Neuronal stem cell (in vitro differentiated cells): ENCODE measurements at regions not wholly inside any gene's neighbourhood (a gene's known extent, or its start where the extent isn't known, plus 50 kb on each side); places are given as distances from the start of the nearest gene placed in this dataset.

Experiments used
- DNase-seq: peaks from one replicate; pipeline ENCODE4 v3.0.0-alpha.2; 2013; ENCODE audit warnings: low spot score
- H2AFZ ChIP-seq: one replicate; pipeline ENCODE4 v1.6.1; 2013; ENCODE audit warnings: mild to moderate bottlenecking, low read length, inconsistent platforms
- H2AK5ac ChIP-seq: 2 replicates; pipeline ENCODE4 v1.6.1; 2013; ENCODE audit warnings: low read depth, mild to moderate bottlenecking, inconsistent platforms, low read length, moderate library complexity, mixed read lengths
- H2BK120ac ChIP-seq: 2 replicates; pipeline ENCODE4 v1.6.1; 2013; ENCODE audit warnings: low read depth, mild to moderate bottlenecking, inconsistent platforms, low read length, moderate library complexity, mixed read lengths
- H2BK12ac ChIP-seq: one replicate; pipeline ENCODE4 v1.6.1; 2013; ENCODE audit warnings: low read length, inconsistent platforms
- H2BK15ac ChIP-seq: 2 replicates; pipeline ENCODE4 v1.6.1; 2013; ENCODE audit warnings: mild to moderate bottlenecking, low read length, inconsistent platforms, mixed read lengths
- H2BK5ac ChIP-seq: one replicate; pipeline ENCODE4 v1.6.1; 2013; ENCODE audit warnings: inconsistent platforms, mild to moderate bottlenecking, low read length, moderate library complexity
- H3K14ac ChIP-seq: one replicate; pipeline ENCODE4 v1.6.1; 2013; ENCODE audit warnings: low read length, inconsistent platforms
- H3K18ac ChIP-seq: 2 replicates; pipeline ENCODE4 v1.6.1; 2013; ENCODE audit warnings: low read length, inconsistent platforms
- H3K23ac ChIP-seq: 2 replicates; pipeline ENCODE4 v1.6.1; 2013; ENCODE audit warnings: low read depth, mild to moderate bottlenecking, mixed read lengths, low read length, inconsistent platforms; ENCODE audit not compliant: poor library complexity
- H3K27ac ChIP-seq: replicated peaks from 3 replicates; pipeline ENCODE4 v1.5.1; 2013; ENCODE audit warnings: low read length, inconsistent platforms
- H3K27me3 ChIP-seq, 3 experiments: 2 replicates each; pipeline ENCODE4 v1.6.1; 2013; ENCODE audit warnings: low read length in 3 of 3, mild to moderate bottlenecking in 2 of 3, inconsistent platforms in 1 of 3, low read depth in 1 of 3, mixed read lengths in 1 of 3, moderate library complexity in 1 of 3; ENCODE audit not compliant: control insufficient read depth in 3 of 3, insufficient read depth in 3 of 3
- H3K36me3 ChIP-seq, 2 donors: replicated peaks in 1 of 2; 2 replicates each; pipeline ENCODE4 v1.6.1; 2013; ENCODE audit warnings: low read length in 2 of 2; ENCODE audit not compliant: control insufficient read depth in 2 of 2, insufficient read depth in 2 of 2
- H3K4ac ChIP-seq: 2 replicates; pipeline ENCODE4 v1.6.1; 2013; ENCODE audit warnings: inconsistent platforms, mild to moderate bottlenecking, low read length, moderate library complexity
- H3K4me1 ChIP-seq, 2 donors: 1 replicate in 1 of 2; 2 replicates in 1 of 2; pipeline ENCODE4 v1.6.1; 2013; ENCODE audit warnings: low read length in 2 of 2, low read depth in 1 of 2; ENCODE audit not compliant: control insufficient read depth in 2 of 2, insufficient read depth in 1 of 2
- H3K4me2 ChIP-seq: one replicate; pipeline ENCODE4 v1.6.1; 2013; ENCODE audit warnings: mild to moderate bottlenecking, low read length, inconsistent platforms; ENCODE audit not compliant: insufficient read depth, poor library complexity, severe bottlenecking
- H3K4me3 ChIP-seq, 2 donors: 2 replicates each; pipeline ENCODE4 v1.5.1; 2013; ENCODE audit warnings: low read length in 2 of 2, mild to moderate bottlenecking in 2 of 2, inconsistent platforms in 1 of 2, moderate library complexity in 1 of 2
- H3K79me1 ChIP-seq: one replicate; pipeline ENCODE4 v1.6.1; 2013; ENCODE audit warnings: low read depth, mild to moderate bottlenecking, inconsistent platforms, low read length, moderate library complexity
- H3K9ac ChIP-seq: one replicate; pipeline ENCODE4 v1.6.1; 2013; ENCODE audit warnings: mild to moderate bottlenecking, low read depth, low read length, inconsistent platforms; ENCODE audit not compliant: poor library complexity
- H3K9me3 ChIP-seq, 2 donors: replicated peaks in 1 of 2; 2 replicates each; pipeline versions ENCODE3 to v1.6.1; 2013; ENCODE audit warnings: low read length in 2 of 2, mild to moderate bottlenecking in 2 of 2, inconsistent platforms in 1 of 2, low read depth in 1 of 2, mixed read lengths in 1 of 2, moderate library complexity in 1 of 2; ENCODE audit not compliant: control insufficient read depth in 2 of 2, insufficient read depth in 1 of 2
- H4K8ac ChIP-seq: one replicate; pipeline ENCODE4 v1.6.1; 2013; ENCODE audit warnings: low read depth, mild to moderate bottlenecking, inconsistent platforms, low read length, moderate library complexity
- H4K91ac ChIP-seq: one replicate; pipeline ENCODE4 v1.6.1; 2013; ENCODE audit warnings: low read length, low read depth, mild to moderate bottlenecking, inconsistent platforms; ENCODE audit not compliant: poor library complexity
- WGBS, 2 donors: extraction: QIAGEN DNeasy Blood & Tissue Kit; methylation state at CpG; one replicate each; pipeline ENCODE4 v1.1.7; 2013; ENCODE audit warnings: missing lambda C conversion rate in 2 of 2, mixed read lengths in 1 of 2; ENCODE audit not compliant: insufficient read length in 2 of 2, insufficient replicate concordance in 1 of 2; ENCODE audit errors: extremely low coverage in 2 of 2; 5-methylcytosine and 5-hydroxymethylcytosine counted together

- Histone ChIP-seq H3K79me1 (no peaks in the 10 kb centered on the region), H2AK5ac (no peak overlapping the region), H2BK120ac (no peak overlapping the region), H3K14ac (no peak overlapping the region), H3K27me3 (no peaks in the 10 kb centered on the region), H2BK15ac (no peak overlapping the region), H3K9me3 (peaks cover 0 to 9% of the 10 kb centered on the region in 2 donors), H3K4me2 (no peak overlapping the region), H2BK5ac (no peak overlapping the region), H3K18ac (no peak overlapping the region), H2AFZ (no peak overlapping the region), H3K9ac (no peak overlapping the region), H3K27ac (no peak overlapping the region), H4K8ac (no peak overlapping the region), H3K23ac (no peak overlapping the region), H3K4me1 (peaks cover 6 to 10% of the 10 kb centered on the region in 2 donors), H3K36me3 (no peaks in the 10 kb centered on the region), H2BK12ac (no peak overlapping the region), H3K4ac (no peak overlapping the region), H4K91ac (no peak overlapping the region), H3K4me3 (peak overlapping the region in 1 of 2 donors; percentile 40)
- no CpG with 5 or more reads among the region's 13 CpGs for WGBS, 2 donors
- DNase-seq = no peak
These were observed 54.2 kb upstream of the RGMA start for GRCh38 chr15:93143186-93143585.

DNA sequence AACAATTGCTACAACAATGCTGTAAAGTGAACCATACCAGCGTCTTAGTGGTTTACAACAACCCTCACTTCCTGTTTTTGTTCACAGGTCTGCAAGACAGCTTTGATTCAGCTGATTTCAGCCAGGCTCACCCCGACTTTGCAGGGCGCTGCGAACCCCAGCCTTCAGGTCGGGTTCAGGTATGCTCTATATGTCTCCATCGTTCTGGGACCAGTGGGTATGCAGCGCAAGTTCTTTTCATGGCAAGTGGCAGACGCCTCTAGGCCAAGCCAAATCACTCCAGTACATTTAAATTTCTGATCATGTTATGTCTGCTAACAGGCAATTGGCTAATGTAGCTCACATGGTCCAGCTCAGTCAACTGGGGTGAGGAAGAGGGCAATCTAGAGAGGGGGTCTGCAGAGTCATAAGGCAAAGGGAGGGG, 52.4 kb upstream of the RGMA start:
- Histone ChIP-seq H4K8ac (no peak overlapping the region), H3K9me3 (peaks cover 0 to 9% of the 10 kb centered on the region in 2 donors), H3K9ac (no peak overlapping the region), H2AFZ (no peak overlapping the region), H3K4ac (no peak overlapping the region), H2BK12ac (no peak overlapping the region), H2BK120ac (no peak overlapping the region), H2BK15ac (no peak overlapping the region), H3K18ac (no peak overlapping the region), H3K79me1 (no peaks in the 10 kb centered on the region), H3K27me3 (no peaks in the 10 kb centered on the region), H3K4me1 (peaks cover 11 to 16% of the 10 kb centered on the region in 2 donors), H3K14ac (no peak overlapping the region), H2AK5ac (no peak overlapping the region), H3K27ac (no peak overlapping the region), H3K4me3 (no peak overlapping the region), H4K91ac (no peak overlapping the region), H3K4me2 (no peak overlapping the region), H3K36me3 (no peaks in the 10 kb centered on the region), H3K23ac (no peak overlapping the region), H2BK5ac (no peak overlapping the region)
- no CpG with 5 or more reads among the region's 8 CpGs for WGBS, 2 donors
- DNase-seq = no peak

GRCh38 chr15:93139436-93139835, 50.4 kb upstream of the RGMA start:
- no peak overlapping the region for H3K4ac ChIP-seq
- no peak overlapping the region for H2BK5ac ChIP-seq
- H2BK15ac ChIP-seq = no peak overlapping the region
- no peak overlapping the region for H2AFZ ChIP-seq
- no peak overlapping the region for H3K14ac ChIP-seq
- peaks cover 14 to 17% of the 10 kb centered on the region in 2 donors for H3K4me1 ChIP-seq
- H4K8ac ChIP-seq = no peak overlapping the region
- H3K79me1 ChIP-seq = no peaks in the 10 kb centered on the region
- no peak overlapping the region for H2BK120ac ChIP-seq
- H3K9ac ChIP-seq = no peak overlapping the region
- H3K4me3 ChIP-seq = no peak overlapping the region
- no peak overlapping the region for H4K91ac ChIP-seq
- peak overlapping the region; percentile 25 for H3K18ac ChIP-seq
- H3K36me3 ChIP-seq = no peaks in the 10 kb centered on the region
- H2BK12ac ChIP-seq = no peak overlapping the region
- H3K23ac ChIP-seq = no peak overlapping the region
- peak overlapping the region; percentile 10 for H2AK5ac ChIP-seq
- DNase-seq = no peak
- no CpG with 5 or more reads among the region's 8 CpGs for WGBS, 2 donors
- H3K4me2 ChIP-seq = no peak overlapping the region
- no peaks in the 10 kb centered on the region for H3K27me3 ChIP-seq
- peaks cover 0 to 9% of the 10 kb centered on the region in 2 donors for H3K9me3 ChIP-seq
- H3K27ac ChIP-seq = no peak overlapping the region

GRCh38 chr15:93138681-93139250, 49.8 kb upstream of the RGMA start:
- Histone ChIP-seq H3K4ac (no peak overlapping the region), H2AK5ac (no peak overlapping the region), H3K18ac (no peak overlapping the region), H3K36me3 (no peaks in the 10 kb centered on the region), H2BK5ac (no peak overlapping the region), H3K79me1 (no peaks in the 10 kb centered on the region), H4K8ac (no peak overlapping the region), H2AFZ (no peak overlapping the region), H3K27me3 (no peaks in the 10 kb centered on the region), H3K4me2 (no peak overlapping the region), H2BK12ac (no peak overlapping the region), H4K91ac (no peak overlapping the region), H3K23ac (no peak overlapping the region), H2BK15ac (no peak overlapping the region), H3K4me3 (no peak overlapping the region), H2BK120ac (no peak overlapping the region), H3K9me3 (peaks cover 0 to 7% of the 10 kb centered on the region in 2 donors), H3K27ac (no peak overlapping the region), H3K4me1 (peaks cover 13 to 17% of the 10 kb centered on the region in 2 donors), H3K9ac (no peak overlapping the region), H3K14ac (no peak overlapping the region)
- WGBS, 2 donors = no CpG with 5 or more reads among the region's 3 CpGs
- DNase-seq = no peak
